ENCODE measurements at regions not wholly inside any gene's neighbourhood (a gene's known extent, or its start where the extent isn't known, plus 50 kb on each side); places are given as distances from the start of the nearest gene placed in this dataset.
"Not testable (repeated sequence)": the region's sequence is repeated elsewhere in the genome, so short reads cannot be mapped to it uniquely, and the experiment has no call there.

DNA sequence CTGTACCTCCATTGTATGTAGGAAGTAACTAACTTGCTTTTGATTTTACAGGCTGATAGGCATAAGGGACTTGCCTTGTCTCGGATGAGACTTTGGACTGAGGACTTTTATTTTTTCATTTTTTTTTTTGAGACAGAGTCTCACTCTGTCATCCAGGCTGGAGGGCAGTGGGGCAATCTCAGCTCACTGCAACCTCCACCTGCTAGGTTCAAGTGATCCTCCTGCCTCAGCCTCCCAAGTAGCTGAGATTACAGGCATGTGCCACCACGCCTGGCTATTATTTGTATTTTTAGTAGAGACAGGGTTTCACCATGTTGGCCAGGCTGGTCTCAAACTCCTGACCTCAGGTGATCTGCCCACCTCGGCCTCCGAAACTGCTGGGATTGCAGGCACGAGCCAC lies 80.2 kb upstream of the SYN3 start:
- TF ChIP-seq CTCF (optimal IDR thresholded peaks at IDR 0.05 in 1 of 3, IDR thresholded peaks at IDR 0.05 in 1 of 3, conservative IDR thresholded peaks at IDR 0.05 in 1 of 3; ENCODE audit: extremely low read depth in 1 of 3, insufficient read depth in 2 of 3, low read length in 3 of 3); EZH2 (IDR thresholded peaks at IDR 0.05; ENCODE audit: low read length): not testable (repeated sequence)

All from keratinocyte (primary cell).